Tibial artery (tissue), 4 donors: ENCODE measurements at regions not wholly inside any gene's neighbourhood (a gene's known extent, or its start where the extent isn't known, plus 50 kb on each side); places are given as distances from the start of the nearest gene placed in this dataset.

ENCODE experiments used
- DNase-seq, 2 donors: peaks; one replicate each; pipeline ENCODE4 v3.0.0-alpha.2; 2019
- H3K27ac ChIP-seq, 2 donors: fragments of 200-600 bp; sonication (generic) in 1 of 2; 1 replicate in 1 of 2; 2 replicates in 1 of 2; pipeline ENCODE4 v1.5.1; 2018 to 2019; ENCODE audit warnings: mild to moderate bottlenecking in 1 of 2
- H3K27me3 ChIP-seq, 2 donors: fragments of 200-600 bp; sonication (generic) in 1 of 2; one replicate each; pipeline versions ENCODE4 v1.5.1 to v1.6.0; 2016 to 2019
- H3K36me3 ChIP-seq, 3 donors: fragments of 200-600 bp; sonication (generic) in 2 of 3; one replicate each; pipeline ENCODE4 v1.5.1; 2016 to 2019; ENCODE audit warnings: mild to moderate bottlenecking in 2 of 3
- H3K4me1 ChIP-seq, 4 donors: fragments of 200-600 bp; sonication (generic) in 2 of 4; 1 replicate in 3 of 4; 2 replicates in 1 of 4; pipeline ENCODE4 v1.5.1; 2016 to 2019
- H3K4me3 ChIP-seq, 2 donors: fragments of 200-600 bp; sonication (generic) in 1 of 2; 1 replicate in 1 of 2; 2 replicates in 1 of 2; pipeline ENCODE4 v1.5.1; 2018 to 2019; ENCODE audit warnings: mild to moderate bottlenecking in 2 of 2
- H3K9me3 ChIP-seq, 3 donors: fragments of 200-600 bp; sonication (generic) in 1 of 3; one replicate each; pipeline ENCODE4 v1.5.1; 2016 to 2019
- CTCF ChIP-seq, 2 experiments: fragments of 200-600 bp in 1 of 2; fragments of 450-650 bp in 1 of 2; IDR thresholded peaks; one replicate each; pipeline ENCODE4 v1.5.1; 2017 to 2019; ENCODE audit warnings: antibody characterized with exemption in 2 of 2, mild to moderate bottlenecking in 1 of 2, moderate library complexity in 1 of 2
- intact Hi-C: fragments of 100-400 bp; cut with DNase I; formaldehyde crosslinking; loops from one replicate; pipeline ENCODE4 v1.15.0; 2023; ENCODE audit warnings: low total_unique reads

- Histone ChIP-seq H3K27me3 (no peaks in the 10 kb centered on the region), H3K9me3 (no peaks in the 10 kb centered on the region), H3K4me3 (no peak overlapping the region), H3K4me1 (no peaks in the 10 kb centered on the region), H3K27ac (no peak overlapping the region), H3K36me3 (no peaks in the 10 kb centered on the region)
- TF ChIP-seq CTCF (IDR thresholded peaks at IDR 0.05): no peak
- intact Hi-C loops: no loop called here
- DNase-seq: no peak
Measured at GRCh38 chr6:67766057-67766456, 869.0 kb upstream of the ADGRB3 start.

- Histone ChIP-seq H3K27me3 (no peaks in the 10 kb centered on the region), H3K4me3 (no peak overlapping the region), H3K27ac (no peak overlapping the region), H3K36me3 (no peaks in the 10 kb centered on the region), H3K4me1 (no peaks in the 10 kb centered on the region), H3K9me3 (peaks cover 0 to 5% (median 3%) of the 10 kb centered on the region in 3 donors)
- TF ChIP-seq CTCF (IDR thresholded peaks at IDR 0.05): no peak
- intact Hi-C loops: no loop called here
- no peak for DNase-seq
Measured at GRCh38 chr6:67759001-67759400, 876.1 kb upstream of the ADGRB3 start.

- TF ChIP-seq CTCF (IDR thresholded peaks at IDR 0.05): no peak
- no peak for DNase-seq
- H3K27me3 ChIP-seq: no peaks in the 10 kb centered on the region
- H3K36me3 ChIP-seq: no peaks in the 10 kb centered on the region
- H3K27ac ChIP-seq: no peak overlapping the region
- no peaks in the 10 kb centered on the region for H3K4me1 ChIP-seq
- no peak overlapping the region for H3K4me3 ChIP-seq
- intact Hi-C loops: no loop called here
- H3K9me3 ChIP-seq: peaks cover 0 to 5% (median 3%) of the 10 kb centered on the region in 3 donors
Measured at GRCh38 chr6:67757465-67758033, 877.5 kb upstream of the ADGRB3 start.

GRCh38 chr6:67748521-67748920 is 886.6 kb upstream of the ADGRB3 start:
- TF ChIP-seq CTCF (IDR thresholded peaks at IDR 0.05): no peak
- no peaks in the 10 kb centered on the region for H3K4me1 ChIP-seq
- no peaks in the 10 kb centered on the region for H3K9me3 ChIP-seq
- intact Hi-C loops: no loop called here
- no peaks in the 10 kb centered on the region for H3K36me3 ChIP-seq
- no peaks in the 10 kb centered on the region for H3K27me3 ChIP-seq
- no peak overlapping the region for H3K27ac ChIP-seq
- DNase-seq: no peak
- H3K4me3 ChIP-seq: no peak overlapping the region

GRCh38 chr6:67736816-67737215 is 898.3 kb upstream of the ADGRB3 start:
- no peaks in the 10 kb centered on the region for H3K36me3 ChIP-seq
- no peaks in the 10 kb centered on the region for H3K4me1 ChIP-seq
- intact Hi-C loops: no loop called here

More at GRCh38 chr6:67736816-67737215, 898.3 kb upstream of the ADGRB3 start:
- DNase-seq: no peak
- no peak for TF ChIP-seq CTCF (IDR thresholded peaks at IDR 0.05)
- peaks cover 0 to 4% (median 0%) of the 10 kb centered on the region in 3 donors for H3K9me3 ChIP-seq
- no peaks in the 10 kb centered on the region for H3K27me3 ChIP-seq
- H3K27ac ChIP-seq: no peak overlapping the region
- H3K4me3 ChIP-seq: no peak overlapping the region
